Glomerular visceral epithelial cell (primary cell): ENCODE measurements at regions not wholly inside any gene's neighbourhood (a gene's known extent, or its start where the extent isn't known, plus 50 kb on each side); places are given as distances from the start of the nearest gene placed in this dataset.

Source experiments
- DNase-seq: peaks from one replicate; pipeline ENCODE4 v3.0.0-alpha.2; 2016; ENCODE audit errors: extremely low spot score

- no peak for DNase-seq
Measured at GRCh38 chr10:20948686-20949327, 51.7 kb upstream of the NEBL start.
